ENCODE measurements at regions not wholly inside any gene's neighbourhood (a gene's known extent, or its start where the extent isn't known, plus 50 kb on each side); places are given as distances from the start of the nearest gene placed in this dataset.

- no peak for DNase-seq (ENCODE audit: low read depth)
Measured at GRCh38 chr5:158482125-158482524, 617.6 kb downstream of the EBF1 start.

- no peak for DNase-seq (ENCODE audit: low read depth)
Measured at GRCh38 chr5:158478139-158478538, 619.2 kb upstream of the CLINT1 start.

- no peak for DNase-seq (ENCODE audit: low read depth)
Measured at GRCh38 chr5:158477214-158477613, 618.3 kb upstream of the CLINT1 start.

GRCh38 chr5:158473016-158473635 lies 614.2 kb upstream of the CLINT1 start:
- no peak for DNase-seq (ENCODE audit: low read depth)

GRCh38 chr5:158471535-158471924 lies 612.6 kb upstream of the CLINT1 start:
- DNase-seq (ENCODE audit: low read depth): no peak

GRCh38 chr5:158470764-158471534 lies 612.0 kb upstream of the CLINT1 start:
- no peak for DNase-seq (ENCODE audit: low read depth)

GRCh38 chr5:158468444-158468843 lies 609.5 kb upstream of the CLINT1 start:
- no peak for DNase-seq (ENCODE audit: low read depth)

GRCh38 chr5:158466191-158466590 lies 607.2 kb upstream of the CLINT1 start:
- no peak for DNase-seq (ENCODE audit: low read depth)

- no peak for DNase-seq (ENCODE audit: low read depth)
Measured at GRCh38 chr5:158465086-158465972, 606.4 kb upstream of the CLINT1 start.

GRCh38 chr5:158464383-158464782 lies 605.4 kb upstream of the CLINT1 start:
- no peak for DNase-seq (ENCODE audit: low read depth)

- DNase-seq (ENCODE audit: low read depth): no peak
Measured at GRCh38 chr5:158463938-158464337, 605.0 kb upstream of the CLINT1 start.

- no peak for DNase-seq (ENCODE audit: low read depth)
Measured at GRCh38 chr5:158463188-158463587, 604.2 kb upstream of the CLINT1 start.

- DNase-seq (ENCODE audit: low read depth): no peak
Measured at GRCh38 chr5:158462349-158463114, 603.6 kb upstream of the CLINT1 start.

- no peak for DNase-seq (ENCODE audit: low read depth)
Measured at GRCh38 chr5:158461240-158461854, 602.4 kb upstream of the CLINT1 start.

- DNase-seq (ENCODE audit: low read depth): no peak
Measured at GRCh38 chr5:158458086-158458485, 599.1 kb upstream of the CLINT1 start.

GRCh38 chr5:158456756-158457155 lies 597.8 kb upstream of the CLINT1 start:
- no peak for DNase-seq (ENCODE audit: low read depth)

- no peak for DNase-seq (ENCODE audit: low read depth)
Measured at GRCh38 chr5:158456241-158456640, 597.3 kb upstream of the CLINT1 start.

- DNase-seq (ENCODE audit: low read depth): no peak
Measured at GRCh38 chr5:158451993-158452672, 593.2 kb upstream of the CLINT1 start.

GRCh38 chr5:158451203-158451992 lies 592.5 kb upstream of the CLINT1 start:
- DNase-seq (ENCODE audit: low read depth): no peak

- DNase-seq (ENCODE audit: low read depth): no peak
Measured at GRCh38 chr5:158450751-158451171, 591.8 kb upstream of the CLINT1 start.

All from stimulated activated CD8-positive, alpha-beta memory T cell treated with anti-CD3 and anti-CD28 coated beads, Interleukin-15, amount 100 ng/mL, for 24 hours (primary cell).